Astrocyte (in vitro differentiated cells and primary cell): ENCODE measurements at regions not wholly inside any gene's neighbourhood (a gene's known extent, or its start where the extent isn't known, plus 50 kb on each side); places are given as distances from the start of the nearest gene placed in this dataset.

Source experiments
- DNase-seq: peaks from one replicate; pipeline ENCODE4 v3.0.0-alpha.2; 2010; ENCODE audit warnings: low read depth
- FAIRE-seq: peaks from 2 replicates; lab custom pipeline; 2011; peaks lifted over from hg19 to GRCh38; lab: Jason Lieb, UNC
- H2AFZ ChIP-seq: 2 replicates; pipeline ENCODE4 v1.6.0; 2012; ENCODE audit warnings: low read depth, low read length, inconsistent platforms
- H3K27ac ChIP-seq: 2 replicates; pipeline ENCODE4 v1.5.1; 2011; ENCODE audit warnings: low read depth, low read length, inconsistent platforms
- H3K27me3 ChIP-seq: 2 replicates; pipeline ENCODE4 v1.6.0; 2011; ENCODE audit warnings: low read length, inconsistent platforms; ENCODE audit not compliant: insufficient read depth
- H3K36me3 ChIP-seq: 2 replicates; pipeline ENCODE4 v1.5.1; 2011; ENCODE audit warnings: low read length, inconsistent platforms; ENCODE audit not compliant: insufficient read depth
- H3K4me1 ChIP-seq: 2 replicates; pipeline ENCODE4 v1.5.1; 2011; ENCODE audit warnings: low read length, inconsistent platforms; ENCODE audit not compliant: insufficient read depth
- H3K4me2 ChIP-seq: 2 replicates; pipeline ENCODE4 v1.6.0; 2012; ENCODE audit warnings: low read length, inconsistent platforms
- H3K4me3 ChIP-seq: 2 replicates; pipeline ENCODE4 v1.5.1; 2011; ENCODE audit warnings: low read depth, mild to moderate bottlenecking, low read length, inconsistent platforms; ENCODE audit not compliant: insufficient read depth
- H3K79me2 ChIP-seq: 2 replicates; pipeline ENCODE4 v1.6.0; 2012; ENCODE audit warnings: mild to moderate bottlenecking, low read length, inconsistent platforms; ENCODE audit not compliant: insufficient read depth
- H3K9ac ChIP-seq: 2 replicates; pipeline ENCODE4 v1.6.0; 2012; ENCODE audit warnings: mild to moderate bottlenecking, low read length, inconsistent platforms
- H3K9me3 ChIP-seq: 2 replicates; pipeline ENCODE4 v1.5.1; 2012; ENCODE audit warnings: low read depth, mild to moderate bottlenecking, low read length, inconsistent platforms; ENCODE audit not compliant: insufficient read depth
- H4K20me1 ChIP-seq: 2 replicates; pipeline ENCODE4 v1.6.0; 2012; ENCODE audit warnings: low read length, inconsistent platforms; ENCODE audit not compliant: insufficient read depth
- H3K27ac Mint-ChIP-seq: one replicate; pipeline ENCODE4 v1.8.0; 2021; ENCODE audit warnings: mild to moderate bottlenecking, mixed read lengths; ENCODE audit not compliant: unreplicated experiment
- H3K27me3 Mint-ChIP-seq: one replicate; pipeline ENCODE4 v1.8.0; 2021; ENCODE audit warnings: low read depth, mixed read lengths; ENCODE audit not compliant: unreplicated experiment
- H3K36me3 Mint-ChIP-seq: one replicate; pipeline ENCODE4 v1.8.0; 2021; ENCODE audit warnings: low read depth, mixed read lengths; ENCODE audit not compliant: unreplicated experiment
- H3K4me1 Mint-ChIP-seq: one replicate; pipeline ENCODE4 v1.8.0; 2021; ENCODE audit warnings: low read depth, mixed read lengths; ENCODE audit not compliant: unreplicated experiment
- H3K4me3 Mint-ChIP-seq: one replicate; pipeline ENCODE4 v1.8.0; 2021; ENCODE audit warnings: mild to moderate bottlenecking, moderate library complexity, mixed read lengths; ENCODE audit not compliant: unreplicated experiment
- H3K9me3 Mint-ChIP-seq: one replicate; pipeline ENCODE4 v1.8.0; 2021; ENCODE audit warnings: mild to moderate bottlenecking, mixed read lengths; ENCODE audit not compliant: unreplicated experiment
- CTCF ChIP-seq: IDR thresholded peaks from 2 replicates; pipeline ENCODE4 v1.5.1; 2011; ENCODE audit warnings: low read depth, mild to moderate bottlenecking, inconsistent platforms, low read length, moderate library complexity; ENCODE audit not compliant: insufficient read depth
- EZH2 ChIP-seq: IDR thresholded peaks from 2 replicates; pipeline ENCODE4 v1.6.1; 2012; ENCODE audit warnings: mild to moderate bottlenecking, low read length, inconsistent platforms; ENCODE audit not compliant: insufficient read depth

DNA sequence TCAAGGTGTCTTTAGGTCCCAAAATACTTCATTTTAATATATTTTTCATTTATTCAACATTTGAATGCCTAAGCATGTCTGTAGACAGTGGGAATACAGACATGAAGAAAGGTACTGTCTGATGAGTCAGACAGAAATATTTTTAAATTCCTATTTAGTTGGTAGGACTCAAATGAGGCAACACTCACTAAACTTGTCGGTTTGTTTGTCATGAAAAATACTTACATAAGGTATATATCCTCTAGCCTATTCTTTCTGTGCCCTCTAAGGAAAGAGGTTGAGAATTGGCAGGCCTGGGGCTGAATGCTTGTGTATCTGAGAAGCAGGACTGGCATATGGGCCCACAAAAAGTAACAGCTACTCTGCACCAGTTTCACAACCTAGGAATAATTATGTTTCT, 423.6 kb upstream of the MDFIC2 start:
- no peak overlapping the region for H3K4me2 ChIP-seq
- H3K36me3 Mint-ChIP-seq: no peaks in the 10 kb centered on the region
- no peak overlapping the region for H3K27ac ChIP-seq
- H3K27ac Mint-ChIP-seq: peak overlapping the region; percentile 83
- no peaks in the 10 kb centered on the region for H4K20me1 ChIP-seq
- H3K4me1 Mint-ChIP-seq: peaks cover 3% of the 10 kb centered on the region
- no peaks in the 10 kb centered on the region for H3K79me2 ChIP-seq
- no peak for TF ChIP-seq EZH2
- TF ChIP-seq CTCF: no peak
- H3K4me3 ChIP-seq: no peak overlapping the region
- FAIRE-seq (no peak), DNase-seq (peak; percentile 60)
- H3K9me3 Mint-ChIP-seq: no peaks in the 10 kb centered on the region
- H3K36me3 ChIP-seq: no peaks in the 10 kb centered on the region
- no peak overlapping the region for H3K4me3 Mint-ChIP-seq
- no peak overlapping the region for H2AFZ ChIP-seq
- no peaks in the 10 kb centered on the region for H3K9me3 ChIP-seq
- peaks cover 3% of the 10 kb centered on the region for H3K4me1 ChIP-seq
- no peak overlapping the region for H3K9ac ChIP-seq
- no peaks in the 10 kb centered on the region for H3K27me3 ChIP-seq
- H3K27me3 Mint-ChIP-seq: no peaks in the 10 kb centered on the region

- Mint-ChIP-seq H3K27me3 (no peaks in the 10 kb centered on the region), H3K4me1 (peaks cover 3% of the 10 kb centered on the region), H3K4me3 (no peak overlapping the region), H3K27ac (no peak overlapping the region), H3K9me3 (no peaks in the 10 kb centered on the region), H3K36me3 (no peaks in the 10 kb centered on the region)
- Histone ChIP-seq H3K4me3 (no peak overlapping the region), H4K20me1 (no peaks in the 10 kb centered on the region), H3K9ac (no peak overlapping the region), H3K4me1 (peaks cover 3% of the 10 kb centered on the region), H2AFZ (no peak overlapping the region), H3K27ac (no peak overlapping the region), H3K27me3 (no peaks in the 10 kb centered on the region), H3K36me3 (no peaks in the 10 kb centered on the region), H3K9me3 (no peaks in the 10 kb centered on the region), H3K4me2 (no peak overlapping the region), H3K79me2 (no peaks in the 10 kb centered on the region)
- FAIRE-seq: no peak
- DNase-seq: no peak
- TF ChIP-seq CTCF (no peak), EZH2 (no peak)
Measured at GRCh38 chr3:70734756-70735155, 422.3 kb upstream of the MDFIC2 start.

GRCh38 chr3:70731046-70731445, 418.6 kb upstream of the MDFIC2 start:
- Histone ChIP-seq H3K4me1 (peaks cover 22% of the 10 kb centered on the region), H3K9me3 (no peaks in the 10 kb centered on the region), H3K4me2 (no peak overlapping the region), H4K20me1 (no peaks in the 10 kb centered on the region), H2AFZ (no peak overlapping the region), H3K27ac (no peak overlapping the region), H3K9ac (no peak overlapping the region), H3K36me3 (no peaks in the 10 kb centered on the region), H3K79me2 (no peaks in the 10 kb centered on the region), H3K4me3 (no peak overlapping the region), H3K27me3 (no peaks in the 10 kb centered on the region)
- H3K36me3 Mint-ChIP-seq: no peaks in the 10 kb centered on the region
- DNase-seq: no peak
- H3K27ac Mint-ChIP-seq: no peak overlapping the region
- no peaks in the 10 kb centered on the region for H3K27me3 Mint-ChIP-seq
- TF ChIP-seq EZH2 (no peak), CTCF (no peak)
- H3K9me3 Mint-ChIP-seq: no peaks in the 10 kb centered on the region
- no peak overlapping the region for H3K4me3 Mint-ChIP-seq
- no peak for FAIRE-seq
- peaks cover 23% of the 10 kb centered on the region for H3K4me1 Mint-ChIP-seq
